NOMO-1 treated with DMSO at 0.1 percent for 48 hours (cell line): ENCODE measurements at regions not wholly inside any gene's neighbourhood (a gene's known extent, or its start where the extent isn't known, plus 50 kb on each side); places are given as distances from the start of the nearest gene placed in this dataset.
A peak's percentile ranks its signal among the peaks of the same experiment; 100 is the strongest.

ENCODE experiments used
- DNase-seq: peaks from one replicate; lab custom pipeline; 2025; ENCODE audit not compliant: unreplicated experiment; lab: John Stamatoyannopoulos, UW

GRCh38 chr10:4353964-4354363, 472.0 kb upstream of the AKR1E2 start:
- peak; percentile 2 for DNase-seq

DNA sequence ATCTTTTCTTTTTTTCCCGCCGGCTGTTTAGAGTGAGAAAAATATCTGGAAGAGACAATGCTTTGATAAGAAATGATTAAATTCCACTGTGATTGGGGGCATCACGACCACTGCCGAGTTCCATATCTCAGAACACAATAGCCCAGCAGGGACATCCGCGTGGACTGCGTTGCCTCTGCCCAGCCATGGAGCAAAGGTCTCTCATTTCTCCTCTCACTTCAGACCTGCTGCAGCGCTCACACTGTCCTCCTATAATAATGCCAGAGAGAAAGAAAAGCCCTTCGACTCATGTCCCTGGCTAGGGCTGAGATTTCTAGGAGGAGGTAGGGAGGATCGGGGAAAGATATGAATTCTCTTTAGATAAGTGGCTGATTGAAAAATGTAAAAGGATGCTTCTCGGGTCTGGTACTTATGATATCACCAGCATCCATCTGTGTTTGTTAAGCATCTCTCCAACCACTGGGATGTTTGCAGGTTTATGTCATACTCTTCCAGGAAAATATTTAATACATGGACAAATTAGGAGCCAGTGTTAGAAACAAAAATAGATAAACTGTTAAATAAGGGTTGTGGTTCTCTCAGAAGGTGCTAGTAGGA, 472.9 kb upstream of the AKR1E2 start:
- no peak for DNase-seq

- DNase-seq = no peak
These were observed 473.5 kb upstream of the AKR1E2 start for GRCh38 chr10:4352414-4352961.

DNA sequence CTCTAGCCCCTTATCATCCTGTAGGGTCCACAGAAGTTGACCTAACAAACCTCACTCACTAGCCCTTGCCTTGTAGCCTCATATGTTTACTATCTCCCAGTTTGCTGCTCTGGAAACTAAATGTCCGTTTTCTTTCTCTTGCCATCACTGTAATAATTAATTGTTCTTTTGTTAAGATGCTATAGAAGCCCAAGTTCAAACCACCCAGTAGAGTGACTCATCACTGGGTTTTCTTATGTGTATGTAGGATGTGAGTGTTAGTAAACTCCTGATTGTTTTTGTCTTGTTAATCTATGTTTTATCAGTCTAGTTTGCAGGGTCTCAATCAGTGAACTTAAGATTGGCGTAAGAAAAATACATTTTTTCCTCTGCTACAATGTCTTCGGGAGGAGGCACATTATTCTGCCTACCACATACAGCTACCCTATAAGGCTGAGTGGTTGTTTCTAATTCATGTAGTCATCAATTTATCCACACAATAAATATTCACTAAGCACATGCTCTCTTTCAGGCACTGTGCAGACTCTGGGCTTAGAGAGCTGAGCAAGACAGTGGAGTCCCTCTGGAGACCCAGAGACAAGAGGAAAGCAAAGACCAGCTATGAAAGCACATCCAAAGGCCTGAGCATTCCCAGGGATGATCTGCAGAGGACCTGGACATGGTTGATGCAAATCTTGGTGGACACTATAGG, 474.1 kb upstream of the AKR1E2 start:
- no peak for DNase-seq

DNA sequence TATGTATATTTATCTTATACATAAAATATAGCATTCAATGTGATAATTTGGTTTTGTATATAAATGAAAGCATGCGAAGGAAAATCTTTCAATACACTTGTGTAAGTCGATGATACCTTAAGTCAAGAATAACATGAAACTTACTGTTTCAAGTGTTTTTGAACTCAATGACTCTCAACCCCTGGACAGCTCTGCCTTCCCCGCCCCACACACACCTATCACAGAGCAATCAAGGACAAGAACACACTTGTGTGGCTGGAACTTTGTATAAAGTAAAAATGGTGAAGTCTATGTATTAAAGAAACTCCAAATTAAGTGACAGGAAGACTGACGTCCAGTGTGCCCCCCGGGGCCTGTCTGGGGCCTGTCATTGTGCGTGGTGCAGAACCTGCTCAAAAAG, 478.6 kb upstream of the AKR1E2 start:
- no peak for DNase-seq

- no peak for DNase-seq
These were observed 479.9 kb upstream of the AKR1E2 start for GRCh38 chr10:4345877-4346646.

DNA sequence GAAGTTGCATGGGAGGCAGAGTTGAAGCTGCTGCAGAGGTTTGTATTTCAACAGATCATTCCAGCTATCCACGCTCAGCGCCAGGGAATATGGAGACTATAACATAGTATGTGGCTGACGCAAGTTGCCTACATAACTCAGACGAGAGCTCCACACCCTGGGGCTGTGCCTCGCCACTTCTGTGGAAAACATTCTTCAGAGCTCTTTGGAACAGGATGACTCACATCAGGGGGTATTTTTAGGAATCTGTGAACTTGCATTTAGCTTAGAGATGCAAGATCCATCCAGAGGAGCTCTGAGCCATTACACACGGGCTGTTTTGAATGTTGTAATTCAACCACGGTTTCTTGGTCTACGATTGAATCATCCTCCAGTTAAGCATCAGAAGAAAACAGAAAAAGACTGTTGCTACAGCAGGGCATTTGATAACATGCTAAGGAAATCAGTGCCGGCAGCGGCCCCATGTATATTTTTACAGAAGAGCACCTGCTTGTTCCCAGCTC, 481.5 kb upstream of the AKR1E2 start:
- DNase-seq = peak; percentile 79

GRCh38 chr10:4343873-4344272, 482.1 kb upstream of the AKR1E2 start:
- no peak for DNase-seq

DNA sequence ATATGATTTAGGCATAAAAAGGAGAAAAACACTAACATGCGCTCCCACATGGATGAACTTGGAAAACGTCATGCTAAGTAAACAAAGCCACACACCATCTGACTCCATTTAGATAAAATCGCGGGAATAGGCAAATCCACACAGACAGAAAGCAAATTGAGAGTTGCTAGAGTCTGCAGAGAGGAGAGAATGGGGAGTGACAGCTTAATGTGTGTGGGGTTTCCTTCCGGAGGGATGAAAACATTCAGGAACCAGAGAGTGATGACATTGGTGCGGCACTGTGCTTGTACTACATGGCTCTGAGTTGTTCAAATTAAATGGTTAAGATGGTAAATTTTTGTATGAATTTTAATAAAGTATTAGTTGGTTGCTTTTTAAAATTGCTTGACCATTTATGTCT, 482.9 kb upstream of the AKR1E2 start:
- DNase-seq = no peak

DNA sequence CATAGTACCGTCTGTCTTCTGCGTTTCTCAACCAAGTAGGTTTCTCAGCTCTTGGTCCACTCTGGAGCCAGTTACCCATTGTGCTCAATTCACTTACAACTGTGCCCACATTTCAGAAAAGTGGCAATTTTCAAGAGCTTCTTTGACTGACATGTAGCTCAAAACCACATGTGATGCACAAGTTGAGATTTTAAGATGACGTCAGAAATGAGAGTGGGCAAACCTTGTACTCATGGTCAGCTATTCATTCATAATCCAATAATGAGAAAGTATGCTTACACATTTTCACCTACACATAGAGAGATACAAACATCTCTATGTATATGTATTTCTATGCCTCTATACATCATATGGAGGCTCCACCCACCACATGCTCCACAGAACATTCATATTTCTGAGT, 487.2 kb upstream of the AKR1E2 start:
- no peak for DNase-seq

DNA sequence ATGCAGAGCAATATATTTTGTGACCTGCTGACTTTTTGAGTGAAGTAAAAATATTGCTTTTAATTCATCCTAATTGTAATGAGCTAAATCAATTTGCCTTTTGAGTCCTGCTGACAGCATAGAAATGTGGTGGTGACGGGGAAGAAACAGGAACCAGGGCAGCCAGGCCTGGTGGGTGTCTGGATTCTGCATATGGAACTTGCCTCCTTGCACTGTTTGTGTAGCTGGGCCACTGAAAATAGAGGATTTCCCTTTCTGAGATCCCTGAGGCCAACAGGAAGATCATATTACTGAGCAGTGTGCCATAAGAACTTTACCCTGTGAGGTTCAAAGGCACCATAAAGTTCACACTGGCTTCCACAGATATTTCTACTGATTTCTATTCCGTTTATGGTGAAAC, 488.4 kb upstream of the AKR1E2 start:
- DNase-seq = no peak

- no peak for DNase-seq
These were observed 491.1 kb upstream of the AKR1E2 start for GRCh38 chr10:4334871-4335270.

DNA sequence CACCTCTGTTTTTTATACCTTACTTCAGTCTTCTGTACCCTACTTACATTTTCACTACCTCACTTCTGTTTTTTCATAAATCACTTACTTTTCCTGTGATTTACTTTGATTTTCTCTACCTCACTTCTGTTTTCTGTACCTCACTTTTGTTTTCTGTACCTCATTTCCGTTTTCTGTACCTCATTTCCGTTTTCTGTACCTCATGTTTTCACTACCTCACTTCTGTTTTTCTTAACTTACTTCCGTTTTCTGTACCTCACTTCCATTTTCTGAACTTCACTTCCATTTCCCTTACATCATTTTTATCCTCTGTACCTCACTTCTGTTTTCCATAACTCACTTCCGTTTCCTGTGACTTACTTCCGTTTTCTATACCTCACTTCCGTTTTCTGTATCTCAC, 492.0 kb upstream of the AKR1E2 start:
- DNase-seq = peak; percentile 33

DNA sequence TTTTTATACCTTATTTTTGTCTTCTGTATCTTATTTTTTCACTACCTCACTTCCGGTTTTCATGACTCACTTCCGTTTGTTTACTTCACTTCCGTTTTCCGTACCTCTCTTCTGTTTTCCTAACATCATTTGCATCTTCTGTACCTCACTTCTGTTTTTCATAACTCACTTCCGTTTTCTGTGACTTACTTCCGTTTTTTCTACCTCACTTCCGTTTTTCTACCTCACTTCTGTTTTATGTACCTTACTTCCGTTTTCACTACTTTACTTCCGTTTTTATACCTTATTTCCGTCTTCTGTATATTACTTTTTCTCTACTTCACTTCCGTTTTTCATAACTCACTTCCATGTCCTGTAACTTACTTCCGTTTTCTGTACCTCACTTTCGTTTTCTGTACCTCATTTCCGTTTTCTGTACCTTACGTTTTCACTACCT, 492.5 kb upstream of the AKR1E2 start:
- peak; percentile 82 for DNase-seq

DNA sequence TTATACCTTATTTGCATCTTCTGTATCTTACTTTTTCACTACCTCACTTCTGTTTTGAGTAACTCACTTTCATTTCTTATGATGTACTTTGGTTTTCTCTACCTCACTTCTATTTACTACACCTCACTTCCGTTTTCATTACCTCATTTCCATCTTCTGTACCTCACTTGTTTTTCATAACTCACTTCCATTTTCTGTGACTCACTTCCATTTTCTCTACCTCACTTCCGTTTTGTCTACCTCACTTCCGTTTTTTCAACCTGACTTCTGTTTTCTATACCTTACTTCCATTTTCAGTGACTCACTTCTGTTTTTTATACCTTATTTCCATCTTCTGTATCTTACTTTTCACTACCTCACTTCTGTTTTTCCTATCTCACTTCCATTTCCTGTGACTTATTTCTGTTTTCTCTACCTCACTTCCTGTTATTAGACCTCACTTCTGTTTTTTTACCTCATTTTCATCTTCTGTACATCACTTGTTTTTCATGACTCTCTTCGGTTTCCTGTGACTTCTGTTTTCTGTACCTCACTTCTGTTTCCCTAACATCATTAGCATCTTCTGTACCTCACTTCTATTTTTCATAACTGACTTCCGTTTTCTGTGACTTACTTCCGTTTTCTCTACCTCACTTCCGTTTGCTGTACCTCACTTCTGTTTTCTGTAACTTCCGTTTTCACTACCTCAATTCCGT, 493.1 kb upstream of the AKR1E2 start:
- no peak for DNase-seq

DNA sequence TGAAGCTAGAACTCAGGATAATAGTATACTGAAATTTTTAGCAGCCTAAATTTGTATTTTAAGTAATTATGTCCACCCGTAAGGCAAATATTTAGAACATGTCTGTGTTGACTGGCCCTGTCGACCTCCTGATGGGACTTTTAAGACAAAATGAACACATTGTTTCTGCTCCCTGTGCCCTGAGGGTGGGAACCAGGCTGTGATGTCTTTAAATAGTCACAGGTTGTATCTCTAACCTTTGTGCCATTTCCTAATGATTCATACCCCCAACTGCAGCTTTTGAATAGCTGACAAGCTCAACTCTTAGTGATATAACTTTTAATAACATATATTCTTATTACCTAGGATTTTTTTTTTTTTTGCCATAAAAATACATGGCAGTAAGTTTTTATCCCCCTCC, 494.9 kb upstream of the AKR1E2 start:
- DNase-seq = no peak

GRCh38 chr10:4330636-4331035, 495.4 kb upstream of the AKR1E2 start:
- no peak for DNase-seq

DNA sequence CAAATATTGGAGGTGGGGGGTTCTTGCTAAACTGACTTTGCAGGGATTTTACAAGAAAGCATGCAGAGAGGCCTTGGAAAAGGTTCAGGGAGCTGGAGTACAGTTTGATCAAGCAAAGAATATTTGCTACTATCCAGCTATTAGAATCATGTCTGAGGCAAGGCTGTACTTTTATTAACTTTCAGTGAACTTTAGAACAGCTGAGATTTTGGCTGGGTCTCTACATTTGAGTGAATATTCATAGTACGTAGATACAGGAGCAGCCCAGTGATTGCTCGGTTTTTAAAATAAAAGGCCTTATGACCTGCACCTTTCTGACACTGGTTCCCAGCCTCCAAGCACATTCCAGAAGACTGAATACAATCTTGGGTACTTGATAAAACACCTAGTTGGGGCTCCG, 496.8 kb upstream of the AKR1E2 start:
- DNase-seq = no peak

GRCh38 chr10:4326647-4327046, 499.4 kb upstream of the AKR1E2 start:
- no peak for DNase-seq

- DNase-seq = no peak
These were observed 506.1 kb upstream of the AKR1E2 start for GRCh38 chr10:4319870-4320367.
